Stimulated activated CD4-positive, alpha-beta T cell treated with anti-CD3 and anti-CD28 coated beads, Interleukin-15, amount 100 ng/mL, for 1 hour (primary cell): ENCODE measurements at regions not wholly inside any gene's neighbourhood (a gene's known extent, or its start where the extent isn't known, plus 50 kb on each side); places are given as distances from the start of the nearest gene placed in this dataset.
"Not testable (repeated sequence)": the region's sequence is repeated elsewhere in the genome, so short reads cannot be mapped to it uniquely, and the experiment has no call there.

Experiments used
- DNase-seq, 2 donors: peaks; one replicate each; pipeline ENCODE4 v3.0.0-alpha.2; 2020; ENCODE audit warnings: low read depth in 1 of 2, low spot score in 1 of 2

GRCh38 chr10:30560326-30560725 is 69.2 kb downstream of the LYZL2 start:
- no peak for DNase-seq

DNA sequence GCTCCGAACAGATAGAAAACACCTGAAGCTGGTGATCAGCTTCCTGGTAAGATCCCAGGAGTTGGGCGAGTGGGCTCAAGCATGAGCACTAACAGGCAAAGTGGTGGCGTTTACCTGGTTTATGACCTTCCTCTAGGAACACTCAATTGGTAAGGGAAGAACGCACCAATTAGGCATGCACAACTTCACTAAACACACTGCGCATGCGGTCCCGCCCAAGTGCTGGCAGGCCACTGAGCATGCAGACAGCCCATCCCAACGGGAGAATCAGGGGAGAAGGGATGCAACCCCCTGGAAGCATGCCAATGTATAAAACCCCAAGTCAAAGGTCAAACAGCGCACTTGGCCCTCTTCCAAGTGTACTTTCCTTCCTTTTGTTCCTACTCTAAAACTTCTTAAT is 70.4 kb downstream of the LYZL2 start:
- DNase-seq = no peak

- no peak for DNase-seq
These were observed 71.1 kb downstream of the LYZL2 start for GRCh38 chr10:30558411-30558810.

DNA sequence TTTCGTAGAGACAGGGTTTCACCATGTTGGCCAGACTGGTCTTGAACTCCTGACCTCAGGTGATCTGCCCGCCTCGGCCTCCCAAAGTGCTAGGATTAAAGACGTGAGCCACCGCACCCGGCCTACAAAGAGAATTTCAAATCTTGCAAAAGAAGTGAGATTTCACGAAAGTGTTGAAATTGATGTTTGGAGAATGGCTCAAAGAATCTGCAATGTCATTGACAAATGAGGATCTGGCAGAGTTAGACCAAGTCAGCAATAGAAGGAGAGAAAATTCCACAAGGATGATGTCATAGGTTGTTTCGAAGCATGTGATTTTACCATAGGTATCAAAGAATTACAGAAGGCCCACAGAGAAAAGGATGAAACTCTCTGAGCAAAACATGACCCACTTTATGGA is 71.7 kb downstream of the LYZL2 start:
- DNase-seq = no peak

DNA sequence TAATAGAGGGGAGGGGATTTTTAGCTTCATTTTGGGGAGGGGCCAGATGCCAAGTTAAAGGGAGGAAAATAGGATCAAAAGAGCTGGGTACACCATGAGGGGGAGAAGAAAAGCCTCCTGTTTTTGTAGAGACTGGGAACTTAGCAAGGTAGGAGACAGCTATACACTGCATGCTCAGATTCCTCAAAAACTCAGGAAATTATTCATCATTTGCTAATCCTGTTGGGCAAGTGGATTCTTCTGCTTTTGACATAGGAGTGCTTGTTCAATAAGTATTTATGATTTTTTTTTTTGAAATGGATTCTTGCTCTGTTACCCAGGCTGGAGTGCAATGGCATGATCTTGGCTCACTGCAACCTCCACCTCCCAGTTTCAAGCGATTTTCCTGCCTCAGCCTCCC is 73.4 kb downstream of the LYZL2 start:
- DNase-seq = no peak

GRCh38 chr10:30555465-30555864 is 74.1 kb downstream of the LYZL2 start:
- DNase-seq = no peak

- DNase-seq = no peak
These were observed 75.1 kb downstream of the LYZL2 start for GRCh38 chr10:30554440-30554825.

- no peak for DNase-seq
These were observed 75.7 kb downstream of the LYZL2 start for GRCh38 chr10:30553626-30554439.

DNA sequence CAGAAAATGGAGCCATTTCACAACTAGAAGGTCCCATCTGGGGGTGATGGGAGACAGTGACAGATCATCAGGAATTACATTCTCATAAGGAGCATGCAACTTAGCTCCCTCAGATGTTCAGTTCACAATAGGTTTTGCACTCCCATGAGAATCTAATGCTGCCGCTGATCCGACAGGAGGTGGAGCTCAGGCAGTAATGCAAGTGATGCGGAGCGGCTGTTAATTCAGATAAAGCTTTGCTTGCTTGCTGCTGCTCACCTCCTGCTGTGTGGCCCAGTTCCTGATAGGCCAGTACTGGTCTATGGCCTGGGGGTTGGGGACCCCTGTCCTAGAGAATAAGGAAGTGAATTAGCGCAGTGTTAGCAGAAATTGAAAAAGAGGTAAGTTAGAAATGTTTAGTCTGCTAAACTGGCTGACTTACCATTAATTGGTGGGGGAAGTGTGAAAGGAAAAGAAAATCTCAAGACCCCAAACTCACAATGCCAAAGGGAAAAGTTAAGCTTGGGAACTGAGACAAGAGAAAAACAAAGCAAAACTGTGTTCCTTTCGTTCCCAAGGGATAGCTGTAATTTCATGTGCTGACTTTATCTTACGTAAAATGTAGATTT is 76.4 kb downstream of the LYZL2 start:
- no peak for DNase-seq

DNA sequence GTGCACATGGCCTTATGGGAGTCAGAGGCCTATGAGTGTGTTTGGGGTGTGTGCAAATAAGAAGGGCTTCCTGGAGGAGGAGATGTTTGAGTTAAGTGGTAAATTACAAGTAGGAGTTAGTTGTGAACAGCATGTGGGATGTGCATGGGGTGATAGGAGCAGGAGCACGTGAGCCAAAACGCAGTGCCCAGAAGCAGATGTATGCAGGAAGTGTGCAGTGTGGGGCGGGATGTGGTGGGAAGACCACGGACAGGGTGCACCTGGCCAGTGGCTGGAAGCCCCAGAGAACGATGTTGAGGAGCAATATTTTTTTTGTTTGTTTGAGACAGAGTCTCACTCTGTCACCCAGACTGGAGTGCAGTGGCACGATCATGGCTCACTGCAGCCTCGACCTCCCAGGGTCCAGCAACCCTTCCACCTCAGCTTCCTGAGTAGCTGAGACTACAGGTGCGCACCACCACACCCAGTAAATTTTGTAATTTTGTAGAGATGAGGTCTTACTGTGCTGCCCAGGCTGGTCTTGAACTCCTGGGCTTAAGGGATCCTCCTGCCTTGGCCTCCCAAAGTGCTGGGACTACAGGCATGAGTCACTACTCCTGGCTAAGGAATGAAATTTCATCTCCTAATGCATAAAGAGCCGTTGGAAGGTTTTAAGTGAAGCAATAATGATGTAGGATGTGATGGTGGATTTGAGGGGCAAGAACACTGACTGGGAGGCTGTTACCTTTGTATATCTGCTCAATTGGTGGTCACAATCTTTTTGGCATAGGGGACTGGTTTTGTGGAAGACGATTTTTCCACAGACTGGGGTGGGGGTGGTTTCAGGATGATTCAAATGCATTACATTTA is 78.4 kb downstream of the LYZL2 start:
- no peak for DNase-seq

GRCh38 chr10:30549134-30549687 is 80.3 kb downstream of the LYZL2 start:
- DNase-seq = not testable (repeated sequence)

- no peak for DNase-seq
These were observed 83.0 kb downstream of the LYZL2 start for GRCh38 chr10:30546511-30546910.

DNA sequence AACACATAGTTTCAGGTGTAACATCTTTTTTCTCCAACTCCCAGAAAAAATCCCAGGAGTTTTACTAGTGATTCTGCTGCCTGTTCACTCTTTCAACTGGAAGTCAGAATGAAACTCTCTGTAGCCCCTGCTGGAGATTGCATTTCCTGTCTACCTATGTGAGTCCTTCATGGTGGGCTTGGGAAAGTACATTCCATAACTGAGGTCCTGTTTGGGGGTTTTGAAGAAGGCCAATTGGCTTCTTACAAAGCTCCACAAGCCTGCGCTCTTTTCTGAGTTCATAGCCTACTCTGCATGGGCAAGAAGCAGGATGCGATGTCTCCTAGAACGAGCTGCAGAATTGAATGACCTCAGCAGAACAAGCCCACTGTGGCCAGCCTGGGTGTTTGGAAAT is 86.7 kb downstream of the LYZL2 start:
- no peak for DNase-seq

- DNase-seq = no peak
These were observed 87.3 kb downstream of the LYZL2 start for GRCh38 chr10:30542001-30542894.

- DNase-seq = no peak
These were observed 89.3 kb downstream of the LYZL2 start for GRCh38 chr10:30540276-30540675.

DNA sequence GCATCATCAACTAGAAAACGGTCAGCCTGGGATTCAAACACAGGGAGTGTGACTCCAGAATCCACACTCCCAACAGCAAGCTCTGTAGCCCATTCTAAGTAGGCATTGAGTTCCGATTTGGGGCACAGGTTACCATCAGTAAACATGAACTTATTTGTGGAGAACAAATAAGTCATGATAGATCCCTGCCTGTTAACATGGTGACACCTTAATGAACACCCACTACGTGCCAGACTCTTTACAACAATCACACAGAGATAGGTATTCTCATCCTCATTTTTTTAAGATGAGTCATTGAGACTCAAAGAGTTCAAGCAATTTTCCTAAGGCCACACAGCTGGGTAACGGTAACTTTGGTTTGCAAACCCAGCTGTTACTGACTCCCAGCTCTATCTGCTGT is 91.5 kb downstream of the LYZL2 start:
- DNase-seq = no peak

DNA sequence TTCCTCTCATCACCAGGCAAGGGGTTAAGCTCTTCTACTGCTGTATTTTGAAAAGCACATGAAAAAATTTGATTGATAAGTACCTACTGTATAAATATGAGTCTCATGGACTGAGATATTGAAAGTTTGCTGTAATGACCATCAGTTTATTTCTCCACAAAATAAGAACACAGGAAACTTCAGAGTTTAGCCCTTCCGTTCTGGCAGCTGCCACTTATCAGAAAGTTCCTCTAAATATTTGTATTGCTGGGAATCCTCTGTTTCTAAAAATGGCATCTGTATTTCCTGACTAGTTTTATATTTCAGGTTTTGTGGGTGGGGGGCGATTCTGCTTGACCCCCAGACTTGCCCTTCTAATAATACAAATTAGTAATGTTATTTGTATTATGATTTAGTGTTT is 92.0 kb downstream of the LYZL2 start:
- no peak for DNase-seq

DNA sequence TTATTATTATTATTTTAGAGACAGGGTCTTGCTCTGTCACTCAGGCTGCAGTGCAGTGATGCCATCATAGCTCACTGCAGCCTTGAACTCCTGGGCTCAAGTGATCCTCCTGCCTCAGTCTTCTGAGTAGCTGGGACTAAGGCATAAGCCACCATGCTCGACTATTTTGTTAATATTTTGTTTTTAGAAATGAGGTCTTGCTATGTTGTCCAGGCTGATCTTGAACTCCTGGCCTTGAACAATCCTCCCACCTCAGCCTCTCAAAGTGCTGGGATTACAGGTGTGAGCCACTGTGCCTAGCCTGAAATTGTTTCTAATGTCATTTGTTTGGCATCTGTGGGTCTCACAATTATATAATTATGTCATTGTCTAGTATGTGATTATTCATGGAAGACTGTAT is 92.4 kb downstream of the LYZL2 start:
- not testable (repeated sequence) for DNase-seq

DNA sequence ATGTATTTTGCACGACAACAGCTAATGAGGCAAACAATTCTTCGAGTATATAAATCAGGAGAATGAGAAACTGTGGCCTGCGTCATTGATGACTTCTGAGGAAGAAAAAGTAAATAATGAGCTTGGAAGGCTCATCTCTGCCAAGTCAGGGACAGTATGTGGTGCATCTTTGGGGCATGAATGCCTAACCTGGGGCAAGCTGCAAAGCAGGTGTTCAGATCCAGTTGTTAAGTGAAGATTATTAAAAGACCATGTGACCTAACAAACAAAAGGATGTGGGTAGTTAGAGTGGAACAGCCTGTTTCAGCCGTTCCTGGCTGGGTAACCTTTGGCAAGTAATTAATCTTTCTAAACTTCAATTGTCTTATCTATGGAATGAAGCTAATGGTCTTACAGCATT is 93.0 kb downstream of the LYZL2 start:
- DNase-seq = no peak

- DNase-seq = no peak
These were observed 93.9 kb downstream of the LYZL2 start for GRCh38 chr10:30535677-30536076.
